OCI-LY1 (cell line): ENCODE measurements at regions not wholly inside any gene's neighbourhood (a gene's known extent, or its start where the extent isn't known, plus 50 kb on each side); places are given as distances from the start of the nearest gene placed in this dataset.

Experiments used
- H2AFZ ChIP-seq: fragments of 200-600 bp; sonication (generic), shearing (Covaris generic); 2 replicates; pipeline ENCODE4 v1.6.0; 2014; ENCODE audit warnings: antibody characterized with exemption, mild to moderate bottlenecking, low read length
- H3F3A ChIP-seq: fragments of 200-600 bp; sonication (generic), shearing (Covaris generic); 2 replicates; pipeline ENCODE4 v1.6.0; 2014; ENCODE audit warnings: mild to moderate bottlenecking, antibody characterized with exemption, low read length, moderate library complexity; ENCODE audit not compliant: insufficient read depth
- H3K27ac ChIP-seq: fragments of 200-600 bp; sonication (generic); 2 replicates; pipeline ENCODE4 v1.5.1; 2014; ENCODE audit warnings: low read length, mixed run types, mild to moderate bottlenecking, low read depth; ENCODE audit not compliant: poor library complexity, severe bottlenecking
- H3K27me3 ChIP-seq: fragments of 200-600 bp; sonication (generic); 2 replicates; pipeline ENCODE4 v1.6.0; 2014; ENCODE audit warnings: antibody characterized with exemption, mild to moderate bottlenecking, low read length, moderate library complexity; ENCODE audit not compliant: insufficient read depth
- H3K36me3 ChIP-seq: fragments of 200-600 bp; sonication (generic); 2 replicates; pipeline ENCODE4 v1.6.1; 2014; ENCODE audit warnings: mild to moderate bottlenecking, antibody characterized with exemption, low read length, moderate library complexity, mixed read lengths; ENCODE audit not compliant: insufficient read depth
- H3K4me1 ChIP-seq: fragments of 200-600 bp; sonication (generic); 2 replicates; pipeline ENCODE4 v1.5.1; 2014; ENCODE audit warnings: mild to moderate bottlenecking, low read length, moderate library complexity; ENCODE audit not compliant: insufficient read depth, severe bottlenecking
- H3K4me2 ChIP-seq: fragments of 200-600 bp; sonication (generic), shearing (Covaris generic); 2 replicates; pipeline ENCODE4 v1.6.1; 2014; ENCODE audit warnings: low read length
- H3K4me3 ChIP-seq: fragments of 200-600 bp; sonication (generic); 2 replicates; pipeline ENCODE4 v1.5.1; 2014; ENCODE audit warnings: low read length, low read depth, mild to moderate bottlenecking, mixed read lengths; ENCODE audit not compliant: poor library complexity, severe bottlenecking
- H3K79me2 ChIP-seq: fragments of 200-600 bp; shearing (Covaris generic); 2 replicates; pipeline ENCODE4 v1.6.1; 2016; ENCODE audit warnings: mixed run types, low read length, mixed read lengths; ENCODE audit not compliant: insufficient read depth
- H3K9ac ChIP-seq: fragments of 200-600 bp; sonication (generic), shearing (Covaris generic); 2 replicates; pipeline ENCODE4 v1.6.1; 2014; ENCODE audit warnings: mild to moderate bottlenecking, low read length, mixed read lengths
- H3K9me2 ChIP-seq: fragments of 200-600 bp; sonication (generic), shearing (Covaris generic); 2 replicates; pipeline ENCODE4 v1.6.1; 2014; ENCODE audit warnings: low read depth, mild to moderate bottlenecking, low read length, mixed read lengths
- H3K9me3 ChIP-seq: fragments of 200-600 bp; shearing (Covaris generic); 2 replicates; pipeline ENCODE4 v1.6.1; 2014; ENCODE audit warnings: low read length, mixed read lengths
- H4K20me1 ChIP-seq: fragments of 200-600 bp; sonication (generic), shearing (Covaris generic); 2 replicates; pipeline ENCODE4 v1.6.0; 2016; ENCODE audit warnings: mild to moderate bottlenecking, low read length; ENCODE audit not compliant: insufficient read depth
- CTCF ChIP-seq: fragments of 200-600 bp; sonication (generic), shearing (Covaris generic); IDR thresholded peaks from 2 replicates; pipeline ENCODE4 v1.5.1; 2017; ENCODE audit warnings: mild to moderate bottlenecking, antibody characterized with exemption, low read length, moderate library complexity, mixed read lengths
- EZH2 ChIP-seq: fragments of 200-600 bp; sonication (generic), shearing (Covaris generic); IDR thresholded peaks from 2 replicates; pipeline ENCODE4 v1.8.0; 2017; ENCODE audit warnings: borderline replicate concordance, mixed run types, mild to moderate bottlenecking, antibody characterized with exemption, low read length, moderate library complexity, mixed read lengths

DNA sequence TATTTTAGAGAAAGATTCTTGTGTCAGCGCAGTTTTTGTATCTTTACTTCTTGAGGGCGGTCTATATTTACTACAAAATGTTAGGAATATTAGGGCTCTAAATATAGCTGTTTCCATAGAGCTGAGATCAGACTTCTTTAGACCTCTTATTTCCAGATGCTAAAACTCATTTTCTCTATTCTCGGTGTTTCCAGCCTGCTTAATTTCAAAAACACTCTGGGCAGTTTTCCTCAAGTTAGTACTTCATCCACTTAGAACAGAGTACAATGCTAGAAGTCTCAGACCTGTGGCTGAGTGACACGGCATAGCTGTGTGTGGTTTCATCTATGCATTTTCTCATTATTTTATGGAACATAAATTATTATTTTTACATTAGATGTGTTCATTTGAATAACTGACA is 346.6 kb downstream of the PABPC4L start:
- H3K4me1 ChIP-seq = no peaks in the 10 kb centered on the region
- no peak overlapping the region for H3K27ac ChIP-seq
- no peaks in the 10 kb centered on the region for H3K9me2 ChIP-seq
- H3K9me3 ChIP-seq = no peaks in the 10 kb centered on the region
- H4K20me1 ChIP-seq = no peaks in the 10 kb centered on the region
- no peaks in the 10 kb centered on the region for H3K27me3 ChIP-seq
- H2AFZ ChIP-seq = 0 out of 2 replicates have a peak overlapping the region, but pooled peaks have one; percentile 63
- H3F3A ChIP-seq = no peaks in the 10 kb centered on the region
- H3K4me3 ChIP-seq = no peak overlapping the region
- no peak overlapping the region for H3K9ac ChIP-seq
- no peak overlapping the region for H3K4me2 ChIP-seq
- H3K36me3 ChIP-seq = no peaks in the 10 kb centered on the region
- H3K79me2 ChIP-seq = no peaks in the 10 kb centered on the region
- TF ChIP-seq EZH2 (no peak), CTCF (no peak)

DNA sequence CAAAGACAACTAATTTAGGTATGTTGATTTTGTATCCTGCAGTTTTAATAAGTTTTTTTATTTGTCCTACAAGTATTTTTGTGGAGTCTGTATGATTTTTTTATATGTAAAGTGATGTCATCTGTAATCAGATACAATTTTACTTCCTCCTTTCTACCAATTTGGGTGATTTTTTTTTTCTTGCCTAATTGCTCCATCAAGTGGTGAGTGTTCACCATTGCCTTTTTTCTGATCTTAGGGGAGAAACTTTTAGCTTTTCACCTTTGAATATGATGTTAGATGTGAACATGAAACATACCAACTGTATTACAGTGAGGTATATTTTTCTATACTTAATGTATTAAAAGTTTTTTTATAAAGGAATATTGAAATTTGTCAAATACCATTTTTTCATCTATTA is 362.3 kb downstream of the PABPC4L start:
- Histone ChIP-seq H3K4me1 (no peaks in the 10 kb centered on the region), H3K4me3 (no peak overlapping the region), H3K27ac (no peak overlapping the region), H3K9me3 (peaks cover 20% of the 10 kb centered on the region), H3K9me2 (no peaks in the 10 kb centered on the region), H4K20me1 (no peaks in the 10 kb centered on the region), H2AFZ (no peak overlapping the region), H3K4me2 (no peak overlapping the region), H3K36me3 (no peaks in the 10 kb centered on the region; the same call in 1 of the 2 replicates), H3F3A (no peaks in the 10 kb centered on the region), H3K9ac (no peak overlapping the region), H3K27me3 (no peaks in the 10 kb centered on the region), H3K79me2 (no peaks in the 10 kb centered on the region)
- TF ChIP-seq CTCF = peak; percentile 33; the same call in 1 of the 2 replicates
- TF ChIP-seq EZH2 = no peak

DNA sequence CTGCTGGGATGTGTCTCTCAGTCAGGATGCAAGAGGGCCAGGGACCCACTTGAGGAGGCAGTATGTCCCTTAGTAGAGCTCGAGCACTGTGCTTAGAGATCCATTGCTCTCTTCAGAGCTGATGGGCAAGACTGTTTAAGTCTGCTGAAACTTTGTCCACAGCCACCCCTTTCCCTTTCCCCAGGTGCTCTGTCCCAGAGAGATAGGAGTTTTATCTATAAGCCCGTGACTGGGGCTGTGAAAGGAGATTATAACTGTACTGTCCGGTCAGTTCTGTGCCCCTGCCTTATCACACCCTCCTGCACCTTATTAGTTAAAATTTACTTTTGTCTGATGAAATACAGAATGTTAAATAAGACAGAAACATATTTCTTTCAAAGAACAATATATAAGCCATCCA is 378.4 kb downstream of the PABPC4L start:
- no peaks in the 10 kb centered on the region for H4K20me1 ChIP-seq
- H3K4me2 ChIP-seq = no peak overlapping the region
- H3K27ac ChIP-seq = no peak overlapping the region
- no peak overlapping the region for H2AFZ ChIP-seq
- H3K9ac ChIP-seq = no peak overlapping the region
- H3F3A ChIP-seq = no peaks in the 10 kb centered on the region
- H3K9me2 ChIP-seq = no peaks in the 10 kb centered on the region
- H3K27me3 ChIP-seq = no peaks in the 10 kb centered on the region
- H3K4me3 ChIP-seq = no peak overlapping the region
- no peaks in the 10 kb centered on the region for H3K36me3 ChIP-seq
- H3K79me2 ChIP-seq = no peaks in the 10 kb centered on the region
- H3K9me3 ChIP-seq = no peaks in the 10 kb centered on the region
- TF ChIP-seq EZH2 (no peak), CTCF (no peak)
- H3K4me1 ChIP-seq = no peaks in the 10 kb centered on the region
